Fibroblast of skin of scalp (primary cell): ENCODE measurements at regions not wholly inside any gene's neighbourhood (a gene's known extent, or its start where the extent isn't known, plus 50 kb on each side); places are given as distances from the start of the nearest gene placed in this dataset.

Experiments used
- DNase-seq: peaks from one replicate; pipeline ENCODE4 v3.0.0-alpha.2; 2013

GRCh38 chr7:26520483-26520882 lies 228.8 kb downstream of the SNX10 start:
- DNase-seq = no peak

GRCh38 chr7:26522633-26523032 lies 231.0 kb downstream of the SNX10 start:
- DNase-seq = no peak

DNA sequence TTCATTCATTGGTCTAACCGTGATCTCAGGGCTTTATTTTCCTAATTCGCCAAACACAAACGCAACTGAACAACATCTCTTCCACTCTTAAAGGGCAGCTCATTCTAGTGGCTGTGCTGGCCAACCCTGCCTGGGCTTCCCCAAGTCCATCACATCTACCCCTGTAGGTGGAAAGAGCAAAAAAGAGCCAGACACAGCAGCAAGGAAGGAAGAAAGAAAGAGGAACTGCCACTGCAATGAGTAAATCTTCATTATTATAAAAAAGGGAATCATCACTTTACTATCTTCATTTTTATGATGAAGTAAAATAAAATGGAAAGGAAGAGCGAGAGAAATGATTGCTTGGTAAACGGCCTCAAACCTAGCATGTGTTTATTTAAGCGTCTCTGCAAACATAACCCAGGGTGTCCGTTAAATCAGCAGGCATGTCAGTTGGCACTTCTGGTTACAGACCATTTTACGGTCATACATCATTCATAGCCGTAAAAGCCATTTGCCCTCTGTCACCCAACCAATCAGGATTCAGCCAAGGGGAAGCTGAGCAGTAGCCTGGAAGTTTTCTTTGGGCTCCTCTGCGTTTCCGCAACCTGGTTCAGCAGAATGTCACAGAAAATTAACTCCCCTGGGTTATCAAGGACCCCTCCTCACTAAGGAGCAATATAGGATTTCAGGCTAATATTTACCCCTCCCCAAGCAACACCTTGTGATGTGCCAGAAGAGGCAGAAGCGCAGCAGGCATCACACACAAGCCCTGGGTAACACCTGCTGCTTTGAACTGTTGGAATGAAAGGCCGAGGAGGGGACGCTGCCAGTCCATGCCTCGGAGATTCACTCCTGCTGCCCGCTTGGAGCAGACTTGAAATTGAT lies 234.0 kb downstream of the SNX10 start:
- DNase-seq = no peak

DNA sequence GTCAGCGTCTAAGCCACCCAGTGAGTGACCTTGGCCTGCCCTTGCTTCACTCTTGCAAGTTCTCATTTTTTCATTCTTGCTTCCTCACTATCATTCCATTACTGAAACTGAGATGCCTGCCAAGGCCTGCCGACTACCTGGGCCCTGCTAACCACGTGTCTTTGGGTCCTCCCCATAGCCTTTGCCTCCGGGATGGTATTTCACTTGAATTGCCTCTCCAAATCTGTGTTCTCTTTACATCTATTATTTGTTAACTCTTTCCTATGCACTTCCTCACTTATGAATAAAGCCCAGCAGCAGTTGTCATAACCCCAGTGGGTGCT lies 234.6 kb downstream of the SNX10 start:
- no peak for DNase-seq

- DNase-seq = no peak
These were observed 240.3 kb downstream of the SNX10 start for GRCh38 chr7:26531926-26532325.

DNA sequence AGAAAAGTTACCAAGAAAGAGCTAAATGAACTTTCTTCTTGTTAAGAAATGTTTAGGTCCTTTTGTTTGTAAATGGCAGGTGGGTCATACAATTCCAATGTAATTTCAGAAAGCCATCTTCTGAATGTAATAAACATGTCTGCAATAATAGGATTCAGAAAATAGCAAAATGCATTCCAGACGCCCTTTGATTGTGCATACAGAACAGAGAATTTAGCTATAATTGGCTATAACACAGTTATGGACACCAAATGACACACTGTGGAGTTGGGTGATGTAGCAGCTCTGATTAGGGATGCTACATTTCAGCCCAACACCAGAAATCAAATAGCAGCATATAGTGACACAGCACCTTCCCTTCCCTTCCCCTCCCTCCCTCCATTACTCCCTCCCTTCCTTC lies 240.8 kb downstream of the SNX10 start:
- DNase-seq = no peak

- no peak for DNase-seq
These were observed 241.6 kb downstream of the SNX10 start for GRCh38 chr7:26533217-26533616.

GRCh38 chr7:26534649-26535482 lies 243.2 kb downstream of the SNX10 start:
- DNase-seq = no peak

DNA sequence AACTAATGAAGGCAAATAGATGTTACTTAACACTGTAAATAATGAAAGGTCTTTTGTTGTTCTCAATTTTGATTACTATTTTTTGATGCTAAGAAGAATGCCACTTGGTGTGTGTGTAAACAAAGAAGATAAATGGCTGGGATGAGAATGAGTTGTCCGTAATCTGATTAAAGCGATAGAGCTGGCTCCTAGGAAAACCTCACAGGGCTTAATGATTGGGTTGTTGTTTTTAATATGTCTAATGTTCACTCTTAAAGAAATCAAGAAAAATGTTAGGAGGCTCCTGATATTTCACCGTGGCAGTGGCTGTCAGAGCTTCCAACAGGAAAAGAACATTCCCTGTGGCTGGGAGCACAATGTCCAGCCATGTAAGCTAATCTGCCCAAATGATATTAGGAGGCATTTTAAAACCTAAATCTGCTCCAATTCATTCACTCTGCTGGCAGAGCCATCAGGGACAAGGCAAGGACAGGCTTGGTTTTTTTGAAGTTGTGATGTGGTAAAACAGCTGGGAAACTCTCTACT lies 243.9 kb downstream of the SNX10 start:
- no peak for DNase-seq

- no peak for DNase-seq
These were observed 246.6 kb downstream of the SNX10 start for GRCh38 chr7:26538216-26538615.

DNA sequence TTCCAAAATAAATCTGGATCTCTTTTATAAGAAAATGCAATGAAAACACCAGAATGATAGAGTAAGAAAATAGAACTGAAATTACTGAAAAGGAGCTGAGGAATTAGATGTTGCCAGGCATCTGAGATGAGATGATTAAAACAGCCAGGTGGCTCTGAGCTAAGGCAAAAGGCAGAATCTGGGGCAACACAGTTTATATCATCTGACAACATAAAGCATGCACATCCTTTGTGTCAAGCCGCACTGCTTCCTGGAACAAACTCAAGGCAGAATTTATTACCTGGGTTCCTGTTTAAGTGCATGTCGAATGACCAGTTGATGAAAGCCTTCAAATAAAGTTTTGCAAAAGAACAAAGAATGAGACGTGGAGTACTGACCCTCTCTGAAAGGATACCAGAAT lies 247.0 kb downstream of the SNX10 start:
- DNase-seq = no peak

- no peak for DNase-seq
These were observed 251.7 kb downstream of the SNX10 start for GRCh38 chr7:26543340-26543739.

DNA sequence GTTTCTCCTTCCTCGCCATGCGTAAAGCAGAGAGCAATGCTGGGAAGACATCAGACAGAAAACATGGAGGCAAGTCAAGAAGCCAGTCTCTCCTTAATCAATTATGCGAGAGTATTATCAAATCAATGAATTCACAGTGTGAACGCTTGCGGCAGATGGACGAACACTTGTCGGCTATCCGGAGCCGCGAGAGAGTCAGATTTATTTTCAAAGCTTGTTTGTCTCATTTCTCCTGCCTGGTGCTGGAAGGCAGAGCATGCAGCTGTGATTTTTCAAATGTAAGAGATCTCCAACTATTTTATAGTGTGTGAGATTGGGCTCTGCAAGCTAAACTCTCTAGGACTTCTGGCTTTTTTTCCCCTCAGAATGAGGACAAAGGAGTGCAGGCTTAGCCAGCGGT lies 252.3 kb downstream of the SNX10 start:
- DNase-seq = no peak

GRCh38 chr7:26546508-26547053 lies 254.9 kb downstream of the SNX10 start:
- DNase-seq = no peak

DNA sequence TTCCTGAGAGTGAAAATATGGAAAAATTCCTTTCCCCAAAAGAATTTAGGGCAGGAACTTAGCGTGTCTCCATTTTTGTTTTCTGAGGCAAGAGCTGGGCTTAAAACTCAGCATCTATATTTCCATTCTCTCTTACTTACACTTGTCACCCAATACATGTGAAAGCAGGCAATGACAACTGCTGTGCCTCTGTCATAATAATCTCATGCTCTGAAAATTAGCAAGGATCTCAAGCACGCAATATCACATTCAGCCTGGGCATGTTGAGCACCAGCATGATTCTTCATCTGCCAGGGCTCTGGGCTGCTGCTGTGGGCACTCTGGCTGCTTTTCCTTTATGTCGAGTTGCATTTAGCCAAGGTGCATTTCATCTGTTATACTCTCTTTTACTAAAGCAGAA lies 255.5 kb downstream of the SNX10 start:
- no peak for DNase-seq

- DNase-seq = no peak
These were observed 257.8 kb downstream of the SNX10 start for GRCh38 chr7:26549281-26549944.

DNA sequence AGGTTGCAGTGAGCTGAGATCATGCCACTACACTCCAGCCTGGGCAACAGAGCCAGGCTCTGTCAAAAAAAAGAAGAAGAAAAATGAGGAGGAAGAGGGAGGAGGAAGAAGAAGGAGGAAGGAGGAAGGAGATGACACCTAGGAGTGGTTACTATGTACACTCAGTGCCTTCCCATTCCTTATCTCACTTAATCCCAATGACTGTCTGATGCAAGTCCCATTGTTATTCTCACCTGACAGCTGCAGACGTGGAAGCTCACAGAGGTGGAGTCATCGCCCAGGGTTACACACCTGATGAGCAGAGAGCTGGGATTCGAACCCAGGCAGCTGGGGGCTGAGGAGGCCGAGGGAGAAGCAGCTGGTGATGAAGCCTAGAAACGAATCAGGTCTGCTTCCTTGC lies 258.8 kb downstream of the SNX10 start:
- no peak for DNase-seq

- no peak for DNase-seq
These were observed 260.1 kb downstream of the SNX10 start for GRCh38 chr7:26551740-26552139.

GRCh38 chr7:26553128-26553527 lies 261.5 kb downstream of the SNX10 start:
- no peak for DNase-seq

GRCh38 chr7:26553582-26553981 lies 261.9 kb downstream of the SNX10 start:
- DNase-seq = no peak

DNA sequence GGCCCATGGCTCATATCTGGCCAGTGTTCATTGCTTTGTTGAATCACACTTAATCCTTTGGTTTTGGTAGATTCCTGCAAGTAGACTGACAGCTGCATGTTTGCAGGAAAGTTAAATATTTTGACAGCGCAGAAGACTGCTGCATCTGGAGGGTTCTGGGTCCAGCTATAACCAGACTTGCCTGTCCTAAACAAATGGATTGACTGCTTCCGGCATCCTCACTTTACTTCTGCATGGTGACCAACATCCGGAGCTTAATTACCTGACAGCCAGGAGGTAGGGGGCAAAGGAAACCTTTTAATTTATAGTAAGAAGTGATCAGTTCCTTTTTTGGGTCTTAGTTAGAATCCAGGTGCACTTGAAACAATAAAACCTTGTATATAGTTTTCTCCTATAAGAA lies 263.3 kb downstream of the SNX10 start:
- no peak for DNase-seq

DNA sequence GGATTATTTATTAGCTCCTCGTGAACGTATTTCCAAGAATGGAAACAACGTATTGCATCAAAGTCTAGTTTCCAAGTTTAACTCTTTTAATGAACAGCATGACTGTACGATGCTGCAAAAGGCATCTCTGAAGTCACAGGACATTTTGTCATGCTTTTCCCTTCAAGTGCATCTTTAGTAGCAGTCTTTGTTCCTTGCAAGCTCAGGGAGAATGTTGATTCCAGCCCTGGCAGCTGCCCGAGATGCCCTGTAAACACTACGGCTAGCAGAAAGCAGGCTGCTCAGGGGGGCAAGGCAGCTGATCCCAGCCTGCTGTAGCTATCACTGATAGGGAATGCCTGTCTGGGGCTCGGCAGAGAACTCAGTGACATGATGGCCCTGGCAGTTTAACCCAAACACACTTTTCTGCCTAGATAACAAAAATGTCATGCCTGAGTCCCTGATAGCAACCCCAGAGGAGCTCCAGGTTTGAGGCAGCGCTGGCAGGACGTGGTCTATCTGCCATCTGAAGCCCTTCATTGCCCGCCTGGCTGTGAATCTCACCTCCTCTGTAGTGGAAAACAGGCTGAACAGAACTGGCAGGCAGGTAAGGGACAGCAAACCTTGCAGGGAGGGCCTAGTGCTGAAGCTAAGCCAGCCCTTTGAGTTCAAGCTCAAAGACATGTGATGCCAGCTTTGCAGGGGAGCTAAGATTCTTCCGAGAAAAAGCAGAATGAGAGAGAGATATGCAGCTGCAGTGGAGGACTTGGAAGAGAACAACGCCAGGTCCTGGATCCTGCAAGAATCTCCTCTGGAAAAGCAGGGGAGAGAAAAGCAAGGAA lies 264.6 kb downstream of the SNX10 start:
- no peak for DNase-seq
